Suprapubic skin (tissue), 4 donors: ENCODE measurements at regions not wholly inside any gene's neighbourhood (a gene's known extent, or its start where the extent isn't known, plus 50 kb on each side); places are given as distances from the start of the nearest gene placed in this dataset.

Experiments
- CTCF ChIP-seq, 2 donors: fragments of 200-600 bp in 1 of 2; fragments of 450-650 bp in 1 of 2; sonication (generic) in 1 of 2; IDR thresholded peaks; one replicate each; pipeline ENCODE4 v1.5.1; 2016 to 2019; ENCODE audit warnings: antibody characterized with exemption in 2 of 2, mild to moderate bottlenecking in 1 of 2, moderate library complexity in 1 of 2
- EP300 ChIP-seq: sonication (generic); formaldehyde crosslinking; IDR thresholded peaks from one replicate; pipeline ENCODE4 v1.6.1; 2017; ENCODE audit warnings: antibody characterized with exemption
- POLR2A ChIP-seq, 2 donors: fragments of 450-650 bp; IDR thresholded peaks; one replicate each; pipeline ENCODE4 v1.6.1; 2017; ENCODE audit warnings: antibody characterized with exemption in 2 of 2, mild to moderate bottlenecking in 2 of 2, moderate library complexity in 2 of 2
- POLR2AphosphoS5 ChIP-seq, 3 donors: sonication (generic); formaldehyde crosslinking; IDR thresholded peaks; one replicate each; pipeline ENCODE4 v1.6.1; 2017; ENCODE audit warnings: antibody characterized with exemption in 3 of 3

GRCh38 chrX:12034741-12035140, 103.5 kb upstream of the FRMPD4 start:
- TF ChIP-seq CTCF (IDR thresholded peaks at IDR 0.05) (no peak), POLR2A (IDR thresholded peaks at IDR 0.05) (no peak), EP300 (no peak), POLR2AphosphoS5 (IDR thresholded peaks at IDR 0.05) (no peak)
